GM23338 (cell line): ENCODE measurements at regions not wholly inside any gene's neighbourhood (a gene's known extent, or its start where the extent isn't known, plus 50 kb on each side); places are given as distances from the start of the nearest gene placed in this dataset.

Experiments used
- EZH2 ChIP-seq: fragments of 200-600 bp; sonication (generic); IDR thresholded peaks from one replicate; pipeline ENCODE4 v1.8.0; 2017; ENCODE audit warnings: antibody characterized with exemption, mild to moderate bottlenecking, low read depth; ENCODE audit not compliant: unreplicated experiment
- TF ChIP-seq, protein P1 (sequence below): IDR thresholded peaks from one replicate; pipeline ENCODE4 v1.6.1; 2018; ENCODE audit warnings: antibody characterized with exemption; ENCODE audit not compliant: unreplicated experiment

DNA sequence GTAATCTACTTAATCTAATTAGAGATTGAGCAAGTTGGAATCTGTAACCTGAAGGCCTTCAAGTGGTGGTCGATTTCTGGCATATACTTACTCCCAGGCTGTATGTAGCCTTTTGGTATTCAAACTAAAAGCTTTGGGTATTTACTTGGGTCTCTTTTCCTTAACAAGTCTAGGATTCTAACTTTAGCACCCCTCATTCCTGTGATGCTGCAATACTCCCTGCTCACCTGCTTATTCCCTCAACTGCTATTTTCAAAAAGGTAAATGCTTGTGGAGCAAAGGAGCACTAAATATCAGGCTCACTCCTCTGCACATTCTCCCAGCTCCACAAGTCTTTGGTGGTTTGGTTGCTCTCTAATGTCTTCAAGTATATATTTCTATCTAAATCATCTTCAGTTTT, 68.0 kb upstream of the CYYR1 start:
- no peak for TF ChIP-seq EZH2
- TF ChIP-seq, protein P1, sequence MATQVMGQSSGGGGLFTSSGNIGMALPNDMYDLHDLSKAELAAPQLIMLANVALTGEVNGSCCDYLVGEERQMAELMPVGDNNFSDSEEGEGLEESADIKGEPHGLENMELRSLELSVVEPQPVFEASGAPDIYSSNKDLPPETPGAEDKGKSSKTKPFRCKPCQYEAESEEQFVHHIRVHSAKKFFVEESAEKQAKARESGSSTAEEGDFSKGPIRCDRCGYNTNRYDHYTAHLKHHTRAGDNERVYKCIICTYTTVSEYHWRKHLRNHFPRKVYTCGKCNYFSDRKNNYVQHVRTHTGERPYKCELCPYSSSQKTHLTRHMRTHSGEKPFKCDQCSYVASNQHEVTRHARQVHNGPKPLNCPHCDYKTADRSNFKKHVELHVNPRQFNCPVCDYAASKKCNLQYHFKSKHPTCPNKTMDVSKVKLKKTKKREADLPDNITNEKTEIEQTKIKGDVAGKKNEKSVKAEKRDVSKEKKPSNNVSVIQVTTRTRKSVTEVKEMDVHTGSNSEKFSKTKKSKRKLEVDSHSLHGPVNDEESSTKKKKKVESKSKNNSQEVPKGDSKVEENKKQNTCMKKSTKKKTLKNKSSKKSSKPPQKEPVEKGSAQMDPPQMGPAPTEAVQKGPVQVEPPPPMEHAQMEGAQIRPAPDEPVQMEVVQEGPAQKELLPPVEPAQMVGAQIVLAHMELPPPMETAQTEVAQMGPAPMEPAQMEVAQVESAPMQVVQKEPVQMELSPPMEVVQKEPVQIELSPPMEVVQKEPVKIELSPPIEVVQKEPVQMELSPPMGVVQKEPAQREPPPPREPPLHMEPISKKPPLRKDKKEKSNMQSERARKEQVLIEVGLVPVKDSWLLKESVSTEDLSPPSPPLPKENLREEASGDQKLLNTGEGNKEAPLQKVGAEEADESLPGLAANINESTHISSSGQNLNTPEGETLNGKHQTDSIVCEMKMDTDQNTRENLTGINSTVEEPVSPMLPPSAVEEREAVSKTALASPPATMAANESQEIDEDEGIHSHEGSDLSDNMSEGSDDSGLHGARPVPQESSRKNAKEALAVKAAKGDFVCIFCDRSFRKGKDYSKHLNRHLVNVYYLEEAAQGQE: no peak
